C4-2B (cell line): ENCODE measurements at regions not wholly inside any gene's neighbourhood (a gene's known extent, or its start where the extent isn't known, plus 50 kb on each side); places are given as distances from the start of the nearest gene placed in this dataset.
A peak's percentile ranks its signal among the peaks of the same experiment; 100 is the strongest.

ENCODE experiments used
- ZFX ChIP-seq: fragments of 450-650 bp; IDR thresholded peaks from 2 replicates; pipeline ENCODE4 v1.6.1; 2017
- TF ChIP-seq, protein P1 (sequence below): fragments of 450-650 bp; conservative IDR thresholded peaks from 2 replicates; pipeline ENCODE4 v1.5.1; 2017; ENCODE audit warnings: mild to moderate bottlenecking

DNA sequence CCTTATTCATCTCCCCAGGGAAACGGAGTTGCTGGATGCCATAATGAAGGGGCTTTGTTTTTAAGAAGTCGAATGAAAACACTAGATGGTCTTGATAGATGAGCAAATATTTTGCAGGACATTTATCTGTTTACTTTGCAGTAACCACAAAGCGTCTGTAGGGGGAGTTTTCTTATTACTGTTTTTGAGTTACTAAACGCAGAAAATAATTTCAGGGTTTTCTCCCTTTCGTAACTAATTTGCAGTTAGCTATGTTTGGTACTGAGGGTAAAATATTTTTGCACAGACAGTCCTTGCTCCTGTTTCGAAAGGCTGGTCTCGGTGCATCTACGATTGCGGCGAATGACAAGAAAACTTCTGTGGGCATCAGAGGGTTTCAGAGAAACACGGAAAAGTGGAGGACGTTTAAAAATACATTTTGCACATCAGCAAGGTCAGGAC, 505.6 kb upstream of the MKI67 start:
- TF ChIP-seq, protein P1, sequence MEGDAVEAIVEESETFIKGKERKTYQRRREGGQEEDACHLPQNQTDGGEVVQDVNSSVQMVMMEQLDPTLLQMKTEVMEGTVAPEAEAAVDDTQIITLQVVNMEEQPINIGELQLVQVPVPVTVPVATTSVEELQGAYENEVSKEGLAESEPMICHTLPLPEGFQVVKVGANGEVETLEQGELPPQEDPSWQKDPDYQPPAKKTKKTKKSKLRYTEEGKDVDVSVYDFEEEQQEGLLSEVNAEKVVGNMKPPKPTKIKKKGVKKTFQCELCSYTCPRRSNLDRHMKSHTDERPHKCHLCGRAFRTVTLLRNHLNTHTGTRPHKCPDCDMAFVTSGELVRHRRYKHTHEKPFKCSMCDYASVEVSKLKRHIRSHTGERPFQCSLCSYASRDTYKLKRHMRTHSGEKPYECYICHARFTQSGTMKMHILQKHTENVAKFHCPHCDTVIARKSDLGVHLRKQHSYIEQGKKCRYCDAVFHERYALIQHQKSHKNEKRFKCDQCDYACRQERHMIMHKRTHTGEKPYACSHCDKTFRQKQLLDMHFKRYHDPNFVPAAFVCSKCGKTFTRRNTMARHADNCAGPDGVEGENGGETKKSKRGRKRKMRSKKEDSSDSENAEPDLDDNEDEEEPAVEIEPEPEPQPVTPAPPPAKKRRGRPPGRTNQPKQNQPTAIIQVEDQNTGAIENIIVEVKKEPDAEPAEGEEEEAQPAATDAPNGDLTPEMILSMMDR: peak; percentile 78
- TF ChIP-seq ZFX: no peak
